GM12878 (cell line): ENCODE measurements at regions not wholly inside any gene's neighbourhood (a gene's known extent, or its start where the extent isn't known, plus 50 kb on each side); places are given as distances from the start of the nearest gene placed in this dataset.

Experiments used
- ATAC-seq: fragments of 200-7000 bp; cut with Tn5 transposase; 3 replicates; pipeline ENCODE4 v1.9.1; 2020; ENCODE audit warnings: mild to moderate bottlenecking, moderate library complexity
- BruUV-seq: library from RNA; stranded (reverse); fragments of 400-500 nt; replicated peaks from 2 replicates; lab custom pipeline; 2021; lab: Mats Ljungman, UMichigan
- CTCF ChIA-PET: fragments of 300-600 bp; sonication (Branson Sonifier 250); formaldehyde crosslinking; extraction: SDS; loops from one replicate; lab custom pipeline; 2021; ENCODE audit warnings: inconsistent platforms; lab: Yijun Ruan, JAX
- POLR2A ChIA-PET: fragments of 350-600 bp; formaldehyde crosslinking; extraction: SDS; loops from one replicate; lab custom pipeline; 2021; ENCODE audit warnings: inconsistent platforms; lab: Charles Lee
- RAD21 ChIA-PET: fragments of 300-600 bp; sonication (Branson Sonifier 250); formaldehyde crosslinking; loops from one replicate; lab custom pipeline; 2023; ENCODE audit warnings: antibody characterized with exemption; ENCODE audit not compliant: unreplicated experiment; lab: Charles Lee
- SMC1A ChIA-PET: fragments of 300-600 bp; sonication (Branson Sonifier 250); formaldehyde crosslinking; loops from one replicate; lab custom pipeline; 2023; ENCODE audit not compliant: unreplicated experiment, uncharacterized antibody; lab: Charles Lee
- DNase-seq: peaks from one replicate; pipeline ENCODE4 v3.0.0-alpha.2; 2011; ENCODE audit warnings: low read depth, low spot score
- FAIRE-seq: peaks from 3 replicates; lab custom pipeline; 2011; peaks lifted over from hg19 to GRCh38; lab: Jason Lieb, UNC
- H2AFZ ChIP-seq: 2 replicates; pipeline ENCODE4 v1.6.0; 2011; ENCODE audit warnings: low read depth, low read length, control low read depth; ENCODE audit not compliant: control insufficient read depth
- H3K27ac ChIP-seq: 2 replicates; pipeline ENCODE4 v1.5.1; 2011; ENCODE audit warnings: control low read depth; ENCODE audit not compliant: control insufficient read depth, insufficient read depth
- H3K27me3 ChIP-seq, 2 experiments: replicated peaks in 1 of 2; 2 replicates each; pipeline versions ENCODE4 v1.6.0 to v1.6.1; 2011; ENCODE audit warnings: low read length in 1 of 2; ENCODE audit not compliant: control insufficient read depth in 2 of 2, insufficient read depth in 2 of 2
- H3K36me3 ChIP-seq, 2 experiments: 2 replicates each; pipeline ENCODE4 v1.5.1; 2011; ENCODE audit warnings: low read length in 1 of 2; ENCODE audit not compliant: control insufficient read depth in 2 of 2, insufficient read depth in 2 of 2
- H3K4me1 ChIP-seq: 2 replicates; pipeline ENCODE4 v1.6.1; 2011; ENCODE audit warnings: mild to moderate bottlenecking, low read length, moderate library complexity, mixed read lengths; ENCODE audit not compliant: control insufficient read depth, insufficient read depth
- H3K4me2 ChIP-seq: 2 replicates; pipeline ENCODE4 v1.6.0; 2011; ENCODE audit warnings: control low read depth; ENCODE audit not compliant: control insufficient read depth, insufficient read depth
- H3K4me3 ChIP-seq: fragments of 200-600 bp; sonication (generic); 2 replicates; pipeline ENCODE4 v1.5.1; 2016
- H3K79me2 ChIP-seq: 2 replicates; pipeline ENCODE4 v1.6.0; 2011; ENCODE audit warnings: low read length; ENCODE audit not compliant: control insufficient read depth, insufficient read depth
- H3K9ac ChIP-seq: 2 replicates; pipeline ENCODE4 v1.8.0; 2011; ENCODE audit warnings: low read length, control low read depth, mixed read lengths; ENCODE audit not compliant: control insufficient read depth, insufficient read depth
- H3K9me3 ChIP-seq: replicated peaks from 3 replicates; pipeline ENCODE4 v1.5.1; 2011; ENCODE audit warnings: mild to moderate bottlenecking, low read length; ENCODE audit not compliant: control insufficient read depth, insufficient read depth
- H4K20me1 ChIP-seq: 2 replicates; pipeline ENCODE4 v1.6.0; 2011; ENCODE audit not compliant: control insufficient read depth, insufficient read depth
- BRCA1 ChIP-seq: IDR thresholded peaks from 2 replicates; pipeline ENCODE4 v1.6.1; 2011; ENCODE audit warnings: low read depth, low read length, improper control_type of control experiment
- HDAC2 ChIP-seq: fragments of 200-600 bp; sonication (generic); IDR thresholded peaks from 2 replicates; pipeline ENCODE4 v1.6.1; 2017
- HDGF ChIP-seq: fragments of 450-650 bp; IDR thresholded peaks from 2 replicates; pipeline ENCODE4 v1.6.1; 2016; ENCODE audit warnings: antibody characterized with exemption
- SREBF2 ChIP-seq: IDR thresholded peaks from 2 replicates; pipeline ENCODE4 v1.6.1; 2012; ENCODE audit warnings: mild to moderate bottlenecking, low read length
- SUPT20H ChIP-seq: IDR thresholded peaks from 2 replicates; pipeline ENCODE4 v1.6.1; 2011; ENCODE audit warnings: low read depth, mild to moderate bottlenecking, low read length, moderate library complexity, borderline replicate concordance; ENCODE audit not compliant: control insufficient read depth
- TCF7 ChIP-seq: IDR thresholded peaks from 2 replicates; pipeline ENCODE4 v1.6.1; 2014; ENCODE audit warnings: antibody characterized with exemption, borderline replicate concordance
- ZSCAN29 ChIP-seq: fragments of 450-650 bp; IDR thresholded peaks from 2 replicates; pipeline ENCODE4 v1.6.1; 2017; ENCODE audit warnings: mild to moderate bottlenecking, moderate library complexity
- WGBS: methylation state at CpG from one replicate; pipeline ENCODE4 v1.1.6; 2016; ENCODE audit warnings: low lambda C conversion rate; ENCODE audit not compliant: insufficient replicate concordance, insufficient coverage; ENCODE audit errors: missing lambda C conversion rate; 5-methylcytosine and 5-hydroxymethylcytosine counted together
- in situ Hi-C: fragments of 300-500 bp; cut with MboI; formaldehyde crosslinking; loops from 9 replicates; pipeline ENCODE4 v1.14.3; 2018; ENCODE audit warnings: mixed read lengths
- intact Hi-C: fragments of 100-400 bp; cut with micrococcal nuclease; formaldehyde crosslinking; loops from one replicate; pipeline ENCODE4 v1.14.2; 2022; ENCODE audit not compliant: unreplicated experiment
- TF ChIP-seq, protein P1 (sequence below): fragments of 450-650 bp; formaldehyde crosslinking; IDR thresholded peaks from 2 replicates; pipeline ENCODE4 v1.5.0; 2022; ENCODE audit warnings: mild to moderate bottlenecking, missing genetic modification characterization
- TF ChIP-seq, protein P2 (sequence below): fragments of 450-650 bp; IDR thresholded peaks from 2 replicates; pipeline ENCODE4 v1.6.1; 2016; ENCODE audit warnings: mild to moderate bottlenecking
- TF ChIP-seq, protein P3 (sequence below): fragments of 450-650 bp; IDR thresholded peaks from 2 replicates; pipeline ENCODE4 v1.6.1; 2017; ENCODE audit warnings: antibody characterized with exemption, mild to moderate bottlenecking, moderate library complexity
- TF ChIP-seq, protein P4 (sequence below): fragments of 150-350 bp; IDR thresholded peaks from 2 replicates; pipeline ENCODE4 v1.6.1; 2016; ENCODE audit warnings: low read depth, low read length

DNA sequence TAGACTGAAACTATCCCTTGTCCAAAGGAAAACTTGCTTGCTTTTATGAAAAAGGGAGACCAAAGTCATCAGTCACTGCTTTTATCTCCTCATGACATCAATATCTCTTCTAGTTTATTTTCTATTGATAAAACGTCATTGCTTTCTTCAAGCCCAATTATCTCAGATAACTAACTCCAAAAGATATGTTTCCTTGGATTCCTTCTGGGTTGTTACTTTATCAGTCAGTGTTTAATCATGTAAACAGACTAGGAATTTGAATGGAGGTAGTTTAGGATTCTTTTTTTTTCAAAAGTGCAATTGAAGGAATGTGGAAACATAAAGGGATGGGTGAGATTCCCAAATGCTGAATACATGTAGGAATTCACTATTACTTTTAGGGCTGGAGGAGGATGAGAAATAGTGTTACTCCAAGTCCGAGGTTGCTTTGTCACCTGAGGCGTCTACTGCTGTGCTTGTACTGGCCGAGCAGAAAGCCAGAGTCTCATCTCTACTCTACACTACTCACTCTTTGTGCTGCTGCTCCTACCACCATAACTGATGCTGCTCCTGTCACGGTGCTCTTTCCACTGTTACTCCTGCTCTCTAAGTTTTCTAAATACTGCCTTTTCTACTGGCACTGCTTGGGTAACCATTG lies 1697.1 kb upstream of the NUDT12 start:
- TF ChIP-seq, protein P1, sequence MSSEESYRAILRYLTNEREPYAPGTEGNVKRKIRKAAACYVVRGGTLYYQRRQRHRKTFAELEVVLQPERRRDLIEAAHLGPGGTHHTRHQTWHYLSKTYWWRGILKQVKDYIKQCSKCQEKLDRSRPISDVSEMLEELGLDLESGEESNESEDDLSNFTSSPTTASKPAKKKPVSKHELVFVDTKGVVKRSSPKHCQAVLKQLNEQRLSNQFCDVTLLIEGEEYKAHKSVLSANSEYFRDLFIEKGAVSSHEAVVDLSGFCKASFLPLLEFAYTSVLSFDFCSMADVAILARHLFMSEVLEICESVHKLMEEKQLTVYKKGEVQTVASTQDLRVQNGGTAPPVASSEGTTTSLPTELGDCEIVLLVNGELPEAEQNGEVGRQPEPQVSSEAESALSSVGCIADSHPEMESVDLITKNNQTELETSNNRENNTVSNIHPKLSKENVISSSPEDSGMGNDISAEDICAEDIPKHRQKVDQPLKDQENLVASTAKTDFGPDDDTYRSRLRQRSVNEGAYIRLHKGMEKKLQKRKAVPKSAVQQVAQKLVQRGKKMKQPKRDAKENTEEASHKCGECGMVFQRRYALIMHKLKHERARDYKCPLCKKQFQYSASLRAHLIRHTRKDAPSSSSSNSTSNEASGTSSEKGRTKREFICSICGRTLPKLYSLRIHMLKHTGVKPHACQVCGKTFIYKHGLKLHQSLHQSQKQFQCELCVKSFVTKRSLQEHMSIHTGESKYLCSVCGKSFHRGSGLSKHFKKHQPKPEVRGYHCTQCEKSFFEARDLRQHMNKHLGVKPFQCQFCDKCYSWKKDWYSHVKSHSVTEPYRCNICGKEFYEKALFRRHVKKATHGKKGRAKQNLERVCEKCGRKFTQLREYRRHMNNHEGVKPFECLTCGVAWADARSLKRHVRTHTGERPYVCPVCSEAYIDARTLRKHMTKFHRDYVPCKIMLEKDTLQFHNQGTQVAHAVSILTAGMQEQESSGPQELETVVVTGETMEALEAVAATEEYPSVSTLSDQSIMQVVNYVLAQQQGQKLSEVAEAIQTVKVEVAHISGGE (CRISPR knock-in tag): no peak
- TF ChIP-seq BRCA1: no peak
- no peak for TF ChIP-seq ZSCAN29
- TF ChIP-seq SREBF2: no peak
- TF ChIP-seq, protein P2, sequence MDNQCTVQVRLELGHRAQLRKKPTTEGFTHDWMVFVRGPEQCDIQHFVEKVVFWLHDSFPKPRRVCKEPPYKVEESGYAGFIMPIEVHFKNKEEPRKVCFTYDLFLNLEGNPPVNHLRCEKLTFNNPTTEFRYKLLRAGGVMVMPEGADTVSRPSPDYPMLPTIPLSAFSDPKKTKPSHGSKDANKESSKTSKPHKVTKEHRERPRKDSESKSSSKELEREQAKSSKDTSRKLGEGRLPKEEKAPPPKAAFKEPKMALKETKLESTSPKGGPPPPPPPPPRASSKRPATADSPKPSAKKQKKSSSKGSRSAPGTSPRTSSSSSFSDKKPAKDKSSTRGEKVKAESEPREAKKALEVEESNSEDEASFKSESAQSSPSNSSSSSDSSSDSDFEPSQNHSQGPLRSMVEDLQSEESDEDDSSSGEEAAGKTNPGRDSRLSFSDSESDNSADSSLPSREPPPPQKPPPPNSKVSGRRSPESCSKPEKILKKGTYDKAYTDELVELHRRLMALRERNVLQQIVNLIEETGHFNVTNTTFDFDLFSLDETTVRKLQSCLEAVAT: no peak
- TF ChIP-seq, protein P3, sequence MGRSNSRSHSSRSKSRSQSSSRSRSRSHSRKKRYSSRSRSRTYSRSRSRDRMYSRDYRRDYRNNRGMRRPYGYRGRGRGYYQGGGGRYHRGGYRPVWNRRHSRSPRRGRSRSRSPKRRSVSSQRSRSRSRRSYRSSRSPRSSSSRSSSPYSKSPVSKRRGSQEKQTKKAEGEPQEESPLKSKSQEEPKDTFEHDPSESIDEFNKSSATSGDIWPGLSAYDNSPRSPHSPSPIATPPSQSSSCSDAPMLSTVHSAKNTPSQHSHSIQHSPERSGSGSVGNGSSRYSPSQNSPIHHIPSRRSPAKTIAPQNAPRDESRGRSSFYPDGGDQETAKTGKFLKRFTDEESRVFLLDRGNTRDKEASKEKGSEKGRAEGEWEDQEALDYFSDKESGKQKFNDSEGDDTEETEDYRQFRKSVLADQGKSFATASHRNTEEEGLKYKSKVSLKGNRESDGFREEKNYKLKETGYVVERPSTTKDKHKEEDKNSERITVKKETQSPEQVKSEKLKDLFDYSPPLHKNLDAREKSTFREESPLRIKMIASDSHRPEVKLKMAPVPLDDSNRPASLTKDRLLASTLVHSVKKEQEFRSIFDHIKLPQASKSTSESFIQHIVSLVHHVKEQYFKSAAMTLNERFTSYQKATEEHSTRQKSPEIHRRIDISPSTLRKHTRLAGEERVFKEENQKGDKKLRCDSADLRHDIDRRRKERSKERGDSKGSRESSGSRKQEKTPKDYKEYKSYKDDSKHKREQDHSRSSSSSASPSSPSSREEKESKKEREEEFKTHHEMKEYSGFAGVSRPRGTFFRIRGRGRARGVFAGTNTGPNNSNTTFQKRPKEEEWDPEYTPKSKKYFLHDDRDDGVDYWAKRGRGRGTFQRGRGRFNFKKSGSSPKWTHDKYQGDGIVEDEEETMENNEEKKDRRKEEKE: no peak
- TF ChIP-seq, protein P4, sequence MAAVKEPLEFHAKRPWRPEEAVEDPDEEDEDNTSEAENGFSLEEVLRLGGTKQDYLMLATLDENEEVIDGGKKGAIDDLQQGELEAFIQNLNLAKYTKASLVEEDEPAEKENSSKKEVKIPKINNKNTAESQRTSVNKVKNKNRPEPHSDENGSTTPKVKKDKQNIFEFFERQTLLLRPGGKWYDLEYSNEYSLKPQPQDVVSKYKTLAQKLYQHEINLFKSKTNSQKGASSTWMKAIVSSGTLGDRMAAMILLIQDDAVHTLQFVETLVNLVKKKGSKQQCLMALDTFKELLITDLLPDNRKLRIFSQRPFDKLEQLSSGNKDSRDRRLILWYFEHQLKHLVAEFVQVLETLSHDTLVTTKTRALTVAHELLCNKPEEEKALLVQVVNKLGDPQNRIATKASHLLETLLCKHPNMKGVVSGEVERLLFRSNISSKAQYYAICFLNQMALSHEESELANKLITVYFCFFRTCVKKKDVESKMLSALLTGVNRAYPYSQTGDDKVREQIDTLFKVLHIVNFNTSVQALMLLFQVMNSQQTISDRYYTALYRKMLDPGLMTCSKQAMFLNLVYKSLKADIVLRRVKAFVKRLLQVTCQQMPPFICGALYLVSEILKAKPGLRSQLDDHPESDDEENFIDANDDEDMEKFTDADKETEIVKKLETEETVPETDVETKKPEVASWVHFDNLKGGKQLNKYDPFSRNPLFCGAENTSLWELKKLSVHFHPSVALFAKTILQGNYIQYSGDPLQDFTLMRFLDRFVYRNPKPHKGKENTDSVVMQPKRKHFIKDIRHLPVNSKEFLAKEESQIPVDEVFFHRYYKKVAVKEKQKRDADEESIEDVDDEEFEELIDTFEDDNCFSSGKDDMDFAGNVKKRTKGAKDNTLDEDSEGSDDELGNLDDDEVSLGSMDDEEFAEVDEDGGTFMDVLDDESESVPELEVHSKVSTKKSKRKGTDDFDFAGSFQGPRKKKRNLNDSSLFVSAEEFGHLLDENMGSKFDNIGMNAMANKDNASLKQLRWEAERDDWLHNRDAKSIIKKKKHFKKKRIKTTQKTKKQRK: no peak
- no peak for TF ChIP-seq TCF7
- no peak for TF ChIP-seq HDGF
- no peak for TF ChIP-seq HDAC2
- no peak for TF ChIP-seq SUPT20H

More for the DNA sequence above, 1697.1 kb upstream of the NUDT12 start:
- Histone ChIP-seq H3K79me2 (no peaks in the 10 kb centered on the region), H3K4me1 (no peaks in the 10 kb centered on the region), H3K9ac (no peak overlapping the region), H3K4me3 (no peak overlapping the region), H4K20me1 (no peaks in the 10 kb centered on the region), H3K36me3 (no peaks in the 10 kb centered on the region), H3K27ac (no peak overlapping the region), H3K4me2 (no peak overlapping the region), H2AFZ (no peak overlapping the region), H3K9me3 (no peaks in the 10 kb centered on the region), H3K27me3 (no peaks in the 10 kb centered on the region)
- DNase-seq (no peak), FAIRE-seq (no peak), ATAC-seq (no peak)
- RAD21 ChIA-PET: no interaction called here
- in situ Hi-C loops (no loop called here), intact Hi-C loops (no loop called here)
- 0% methylated on average over 5 of the region's 5 CpGs for WGBS
- BruUV-seq: no TSS peak
- SMC1A ChIA-PET: no interaction called here
- POLR2A ChIA-PET: no interaction called here
- CTCF ChIA-PET: no interaction called here
